HEK293T (cell line): ENCODE measurements at regions not wholly inside any gene's neighbourhood (a gene's known extent, or its start where the extent isn't known, plus 50 kb on each side); places are given as distances from the start of the nearest gene placed in this dataset.
"Not testable (repeated sequence)": the region's sequence is repeated elsewhere in the genome, so short reads cannot be mapped to it uniquely, and the experiment has no call there.

Source experiments
- CTCF ChIA-PET: fragments of 350-600 bp; formaldehyde crosslinking; extraction: SDS; loops from one replicate; lab custom pipeline; 2021; ENCODE audit warnings: antibody characterized with exemption, inconsistent platforms; lab: Yijun Ruan, JAX
- POLR2A ChIA-PET: fragments of 350-600 bp; formaldehyde crosslinking; extraction: SDS; loops from one replicate; lab custom pipeline; 2020; ENCODE audit warnings: antibody characterized with exemption, inconsistent platforms; lab: Yijun Ruan, JAX
- DNase-seq: peaks from one replicate; pipeline ENCODE4 v3.0.0; 2012; ENCODE audit warnings: mixed read lengths; ENCODE audit errors: extremely low spot score

DNA sequence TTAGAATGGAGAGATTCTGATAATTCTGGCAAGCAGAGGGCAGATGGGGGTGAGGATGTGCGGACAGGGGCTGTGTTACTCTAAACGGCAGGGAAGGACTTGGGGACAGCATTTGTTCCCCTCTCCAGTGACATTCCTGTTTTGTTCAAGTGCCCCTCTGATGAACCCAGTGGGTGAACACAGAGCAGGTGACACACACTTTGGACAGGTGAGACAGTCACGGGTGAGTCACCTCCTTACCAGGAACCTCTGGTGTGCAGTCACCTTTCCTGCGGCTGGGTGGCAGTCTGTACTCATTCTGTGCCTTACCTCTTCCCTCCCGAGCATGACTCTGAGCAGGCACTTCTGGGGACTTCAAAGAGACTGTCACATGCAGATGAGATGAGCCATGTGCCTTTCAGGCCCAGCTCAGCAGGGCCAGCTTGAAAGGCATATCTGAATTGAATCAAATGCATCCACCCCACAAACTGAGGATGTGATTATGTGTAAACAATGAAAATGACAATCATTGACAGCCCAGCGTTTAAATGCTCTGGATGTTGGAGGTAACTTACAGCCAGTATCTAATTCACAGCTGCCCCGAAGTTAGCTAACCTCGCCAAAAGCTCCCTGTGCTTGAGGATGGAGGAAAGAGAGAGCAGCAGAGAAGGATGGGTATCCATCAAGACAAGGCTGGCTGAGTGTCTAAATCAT is 362.4 kb downstream of the BCL2L11 start:
- POLR2A ChIA-PET, CTCF ChIA-PET: not testable (repeated sequence)

GRCh38 chr2:111484097-111484496 is 363.4 kb downstream of the BCL2L11 start:
- POLR2A ChIA-PET, CTCF ChIA-PET, DNase-seq: not testable (repeated sequence)

More for the DNA sequence above, 362.4 kb downstream of the BCL2L11 start:
- DNase-seq: not testable (repeated sequence)

GRCh38 chr2:111485895-111486294 is 365.2 kb downstream of the BCL2L11 start:
- POLR2A ChIA-PET, DNase-seq, CTCF ChIA-PET: not testable (repeated sequence)

- DNase-seq, POLR2A ChIA-PET, CTCF ChIA-PET: not testable (repeated sequence)
Measured at GRCh38 chr2:111488451-111488850, 367.7 kb downstream of the BCL2L11 start.

- DNase-seq, POLR2A ChIA-PET, CTCF ChIA-PET: not testable (repeated sequence)
Measured at GRCh38 chr2:111489460-111489859, 368.7 kb downstream of the BCL2L11 start.

- DNase-seq, CTCF ChIA-PET, POLR2A ChIA-PET: not testable (repeated sequence)
Measured at GRCh38 chr2:111491181-111491580, 370.5 kb downstream of the BCL2L11 start.

DNA sequence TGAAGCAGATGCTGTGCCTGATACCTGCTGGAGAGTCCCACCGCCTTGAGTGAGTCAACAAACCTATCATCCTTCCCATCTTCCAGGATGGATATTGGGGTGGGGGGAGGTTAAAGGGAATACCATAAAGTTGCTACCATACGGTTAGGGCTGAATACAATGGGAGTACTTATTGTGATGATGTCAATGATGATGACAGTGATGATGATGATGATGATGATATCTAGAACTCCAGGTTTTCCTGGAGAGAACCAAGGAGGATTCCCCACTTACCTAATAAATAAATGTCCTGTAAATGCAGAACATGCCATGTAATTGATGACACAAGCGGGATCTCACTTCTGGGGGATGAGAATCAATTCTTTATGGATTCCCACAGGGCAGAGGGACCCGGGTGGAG is 370.9 kb downstream of the BCL2L11 start:
- POLR2A ChIA-PET, CTCF ChIA-PET, DNase-seq: not testable (repeated sequence)

DNA sequence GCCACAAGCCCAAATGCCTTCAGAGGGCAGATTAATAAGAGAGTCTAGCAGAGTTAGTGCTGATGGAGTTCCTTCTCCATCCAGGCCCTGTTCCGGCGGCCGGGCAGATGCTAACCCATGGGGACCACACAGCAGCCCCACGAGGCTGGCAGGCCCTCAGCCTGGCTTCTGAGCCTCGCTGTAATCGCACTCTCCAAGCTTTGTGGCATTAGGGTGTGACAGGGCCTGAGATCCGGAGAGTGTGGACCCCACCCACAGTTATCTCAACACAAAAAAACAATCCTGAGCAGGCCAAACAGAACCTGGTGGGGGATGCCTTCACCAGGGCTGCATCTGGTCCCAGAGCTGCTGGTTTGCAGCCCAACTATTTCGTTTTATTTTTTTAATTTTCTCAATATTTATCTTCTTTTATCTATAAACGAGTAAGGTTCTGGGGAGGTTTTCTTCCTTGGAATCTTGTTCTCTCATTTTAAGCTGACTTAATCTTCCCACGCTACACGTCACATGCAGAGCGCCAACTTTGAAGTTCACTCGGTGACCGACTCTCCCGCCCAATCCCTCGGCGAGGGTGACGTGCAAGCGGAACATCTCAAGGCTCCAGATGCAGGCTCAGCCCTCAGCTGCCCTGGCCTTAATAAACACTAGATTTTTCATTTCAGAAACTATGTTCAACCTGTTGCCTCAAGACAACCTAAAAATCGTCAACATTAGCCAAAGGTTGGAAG is 372.4 kb downstream of the BCL2L11 start:
- POLR2A ChIA-PET, DNase-seq, CTCF ChIA-PET: not testable (repeated sequence)

GRCh38 chr2:111493720-111494078 is 373.0 kb downstream of the BCL2L11 start:
- CTCF ChIA-PET, POLR2A ChIA-PET, DNase-seq: not testable (repeated sequence)

DNA sequence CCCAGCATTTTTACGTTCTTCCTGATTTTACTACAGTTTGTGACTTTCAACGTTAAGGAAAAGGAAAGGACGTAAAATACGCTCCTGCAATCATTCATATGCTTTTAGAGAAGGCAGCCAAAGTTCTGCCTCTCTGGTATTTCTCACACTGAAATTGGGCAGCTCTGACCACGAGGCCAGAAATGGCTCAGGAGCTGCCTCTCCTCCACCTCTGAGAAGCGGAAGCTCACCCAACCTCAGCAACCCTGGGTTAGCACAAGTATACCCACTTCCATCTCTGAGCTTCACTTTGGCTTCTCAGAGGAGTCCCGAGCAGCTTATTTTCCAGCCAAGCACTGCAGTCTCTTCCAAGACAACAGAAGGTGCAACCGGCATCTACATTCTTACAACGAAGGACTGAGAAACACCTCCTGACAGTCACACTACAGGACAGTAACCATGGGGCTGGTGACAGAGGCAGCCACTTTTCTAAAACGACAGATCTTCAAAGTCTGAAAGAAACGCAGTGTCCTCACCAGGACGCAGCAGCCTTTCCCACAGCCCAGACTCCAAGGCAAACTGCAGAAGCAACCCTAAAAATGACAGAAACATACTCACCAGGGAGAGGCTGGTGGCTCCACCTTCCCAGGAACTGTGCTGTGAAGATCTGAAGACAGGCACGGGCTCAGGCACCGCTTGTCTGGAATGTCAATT is 373.7 kb downstream of the BCL2L11 start:
- CTCF ChIA-PET, POLR2A ChIA-PET, DNase-seq: not testable (repeated sequence)

- POLR2A ChIA-PET, DNase-seq, CTCF ChIA-PET: not testable (repeated sequence)
Measured at GRCh38 chr2:111494981-111495315, 374.2 kb downstream of the BCL2L11 start.

DNA sequence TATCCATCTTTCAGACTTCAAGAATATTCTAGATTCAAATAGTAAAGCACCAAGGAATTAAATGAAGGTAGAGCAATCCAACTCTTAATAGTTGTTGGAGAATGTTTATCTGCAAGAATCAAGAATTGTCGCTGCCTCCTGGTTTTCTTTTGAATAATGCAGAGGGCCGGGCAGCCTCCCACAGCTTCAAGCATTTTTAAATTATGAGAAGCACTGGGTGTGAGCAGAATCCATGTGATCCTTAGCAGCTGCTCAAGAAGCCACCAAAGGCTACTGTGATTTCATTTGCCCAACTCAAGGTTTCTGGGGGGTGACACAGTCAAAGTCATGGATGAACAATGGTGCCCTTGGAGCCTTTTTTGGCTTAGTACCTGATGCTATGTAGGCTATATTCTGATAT is 374.9 kb downstream of the BCL2L11 start:
- POLR2A ChIA-PET, DNase-seq, CTCF ChIA-PET: not testable (repeated sequence)

DNA sequence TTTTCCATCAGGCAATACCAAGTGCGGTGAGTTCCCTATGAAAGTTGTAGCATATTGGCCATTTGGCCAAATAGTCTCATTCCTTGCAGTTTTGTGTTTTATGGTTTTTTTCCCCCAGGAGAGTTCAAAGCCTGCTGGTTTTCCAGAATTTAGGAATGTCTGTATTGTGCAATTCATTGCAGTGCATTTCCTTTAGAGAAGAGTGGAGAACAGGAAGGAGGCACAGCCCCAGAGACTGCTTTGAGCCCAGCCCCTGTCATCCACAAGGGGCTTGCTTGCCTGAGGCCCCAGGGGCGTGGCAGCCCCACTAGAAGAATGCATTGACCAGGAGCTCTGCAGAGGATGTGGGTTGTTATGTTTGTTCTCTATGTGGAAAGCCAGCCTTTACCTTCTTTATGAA is 375.5 kb downstream of the BCL2L11 start:
- DNase-seq, POLR2A ChIA-PET, CTCF ChIA-PET: not testable (repeated sequence)

DNA sequence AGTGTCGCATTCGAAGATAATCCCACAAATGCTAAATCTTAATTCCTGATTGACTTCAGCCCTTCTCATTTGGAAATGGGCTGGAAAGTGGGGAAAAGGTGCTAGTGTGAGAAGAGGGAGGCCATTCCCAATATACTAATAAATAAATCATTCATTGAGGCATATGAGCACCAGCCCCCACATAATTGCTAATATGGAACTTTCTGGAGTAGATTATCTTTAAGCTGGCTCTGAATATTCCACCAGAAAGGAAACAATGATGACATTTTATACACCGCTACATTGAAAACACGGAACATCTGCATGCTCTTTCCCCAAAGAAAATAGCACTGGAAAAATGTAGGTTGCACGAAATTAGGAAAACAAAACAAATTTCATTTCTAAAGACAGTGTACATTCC is 376.1 kb downstream of the BCL2L11 start:
- DNase-seq, CTCF ChIA-PET, POLR2A ChIA-PET: not testable (repeated sequence)

DNA sequence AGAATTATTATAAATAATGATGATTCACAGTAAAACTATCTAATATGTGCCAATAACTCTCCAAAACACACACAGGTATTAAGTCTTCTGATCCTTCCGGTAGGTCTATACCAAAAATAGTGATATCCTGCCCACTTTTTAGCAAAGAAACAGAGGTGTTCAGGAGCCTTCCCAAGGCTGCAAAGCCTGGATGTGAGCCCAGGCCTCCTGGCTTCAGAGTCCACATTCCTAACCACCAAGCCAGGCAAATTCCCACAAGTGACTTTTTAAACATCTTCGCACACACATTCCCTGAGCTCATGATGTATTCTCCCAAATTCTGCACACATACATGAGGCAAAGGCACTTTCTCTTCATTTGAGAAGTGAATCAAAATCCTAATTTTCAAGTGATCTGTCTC is 376.6 kb downstream of the BCL2L11 start:
- POLR2A ChIA-PET, CTCF ChIA-PET: not testable (repeated sequence)

DNA sequence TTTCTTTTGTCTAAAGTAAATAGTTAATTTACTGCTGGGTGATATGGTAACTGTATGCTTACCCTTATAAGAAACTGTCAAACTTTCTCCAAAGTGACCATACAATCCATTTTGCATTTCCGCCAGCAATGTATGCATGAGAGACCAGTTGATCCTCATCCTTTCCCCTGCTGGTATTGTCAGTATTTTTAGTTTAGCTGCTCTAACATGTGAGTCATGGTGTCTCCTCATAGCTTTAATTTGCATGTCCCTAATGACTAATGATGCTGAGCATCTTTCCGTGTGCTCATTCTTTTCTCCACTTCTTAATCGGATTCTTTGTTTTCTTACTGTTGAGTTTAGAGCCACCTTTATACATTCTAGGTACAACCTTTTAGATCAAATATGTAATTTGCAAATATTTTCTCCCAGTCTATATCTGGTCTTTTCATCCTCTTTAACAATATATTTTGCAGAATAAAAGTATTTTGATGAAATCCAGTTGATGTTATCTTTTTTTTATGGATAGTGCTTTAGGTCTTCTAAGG is 379.9 kb downstream of the BCL2L11 start:
- POLR2A ChIA-PET, DNase-seq, CTCF ChIA-PET: not testable (repeated sequence)

More for the DNA sequence above, 376.6 kb downstream of the BCL2L11 start:
- not testable (repeated sequence) for DNase-seq

DNA sequence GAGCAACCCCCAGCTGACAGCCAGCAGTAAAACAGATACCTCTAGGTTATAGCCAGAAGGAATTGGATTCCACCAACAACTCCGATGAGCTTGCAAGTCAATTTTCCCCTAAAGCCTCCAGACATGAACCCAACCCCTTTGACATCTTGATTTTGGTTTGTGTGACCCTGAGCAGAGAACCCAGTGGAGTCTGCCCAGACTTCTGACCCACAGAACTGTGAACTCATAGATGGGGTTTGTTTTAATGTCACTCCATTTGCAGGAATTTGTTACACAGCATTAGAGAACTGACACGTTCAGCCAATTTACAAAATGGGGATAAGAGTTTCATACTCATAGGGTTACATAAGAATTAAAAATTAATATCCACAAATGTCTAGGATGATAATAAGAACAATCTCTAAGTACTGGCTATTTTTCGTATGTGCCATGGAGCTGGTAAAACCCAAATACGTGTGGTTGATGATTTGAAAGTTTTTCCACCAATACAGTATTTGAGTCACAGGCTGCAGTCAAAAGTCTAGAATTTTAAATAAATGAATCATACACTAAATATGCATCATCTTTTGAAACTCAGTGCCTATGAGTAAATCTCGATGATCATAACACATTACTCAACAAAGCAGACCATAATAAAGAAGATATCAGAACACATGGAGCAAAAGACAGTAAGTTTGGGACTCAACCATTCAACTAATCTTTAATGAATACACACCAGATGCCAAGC is 380.0 kb downstream of the ANAPC1 start:
- POLR2A ChIA-PET, CTCF ChIA-PET, DNase-seq: not testable (repeated sequence)

DNA sequence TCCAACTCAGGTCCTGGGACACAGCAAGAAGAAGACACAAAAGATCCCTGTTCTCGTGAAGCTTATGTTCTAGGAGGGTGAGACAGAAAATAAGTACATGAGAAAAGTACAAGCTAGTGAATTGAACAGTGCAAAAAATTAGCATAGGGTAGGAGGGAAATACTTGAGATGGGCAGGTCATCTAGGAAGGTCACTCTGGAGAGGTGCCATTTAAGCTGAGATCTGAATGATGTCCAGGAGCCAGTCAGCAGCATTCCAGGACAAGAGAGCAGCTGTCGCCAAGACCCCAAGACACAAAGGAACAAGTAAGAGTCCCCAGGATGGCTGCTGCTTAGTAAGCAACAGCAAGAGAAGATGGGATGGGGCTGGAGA is 379.4 kb downstream of the ANAPC1 start:
- POLR2A ChIA-PET, CTCF ChIA-PET, DNase-seq: not testable (repeated sequence)
